PC-9 (cell line): ENCODE measurements at regions not wholly inside any gene's neighbourhood (a gene's known extent, or its start where the extent isn't known, plus 50 kb on each side); places are given as distances from the start of the nearest gene placed in this dataset.

Source experiments
- BruUV-seq: library from RNA; stranded (reverse); fragments of 400-500 nt; replicated peaks from 2 replicates; lab custom pipeline; 2021; lab: Mats Ljungman, UMichigan
- CTCF ChIA-PET: fragments of 300-600 bp; sonication (Branson Sonifier 250); formaldehyde crosslinking; loops from one replicate; lab custom pipeline; 2022; ENCODE audit warnings: antibody characterized with exemption; lab: Charles Lee
- POLR2A ChIA-PET: fragments of 300-600 bp; sonication (Branson Sonifier 250); formaldehyde crosslinking; loops from one replicate; lab custom pipeline; 2022; ENCODE audit warnings: antibody characterized with exemption; ENCODE audit not compliant: unreplicated experiment; lab: Charles Lee
- DNase-seq, 2 experiments: peaks; one replicate each; pipeline versions ENCODE4 v3.0.0 to v3.0.0-alpha.2; 2015 to 2022; ENCODE audit warnings: mixed read lengths in 1 of 2
- H2AFZ ChIP-seq: fragments of 200-600 bp; sonication (generic); 2 replicates; pipeline ENCODE4 v1.8.1; 2017; ENCODE audit warnings: antibody characterized with exemption
- H3F3A ChIP-seq: fragments of 200-600 bp; sonication (generic); 2 replicates; pipeline ENCODE4 v1.8.1; 2017; ENCODE audit warnings: antibody characterized with exemption, mild to moderate bottlenecking, low read depth; ENCODE audit not compliant: insufficient read depth
- H3K27ac ChIP-seq: fragments of 200-600 bp; sonication (generic); 2 replicates; pipeline ENCODE4 v1.6.1; 2016; ENCODE audit warnings: mixed run types
- H3K27me3 ChIP-seq: fragments of 200-600 bp; sonication (generic); 2 replicates; pipeline ENCODE4 v1.6.1; 2016; ENCODE audit warnings: low read depth, mixed run types; ENCODE audit not compliant: insufficient read depth
- H3K36me3 ChIP-seq: fragments of 200-600 bp; sonication (generic); 2 replicates; pipeline ENCODE4 v1.6.1; 2016; ENCODE audit warnings: low read depth, mixed run types
- H3K4me1 ChIP-seq: fragments of 200-600 bp; sonication (generic); replicated peaks from 2 replicates; pipeline ENCODE4 v1.6.1; 2016; ENCODE audit warnings: mixed run types; ENCODE audit not compliant: insufficient read depth
- H3K4me2 ChIP-seq: fragments of 200-600 bp; sonication (generic); 2 replicates; pipeline ENCODE4 v1.6.1; 2017; ENCODE audit warnings: mixed run types
- H3K4me3 ChIP-seq: fragments of 200-600 bp; sonication (generic); 2 replicates; pipeline ENCODE4 v1.6.1; 2016; ENCODE audit warnings: mixed run types
- H3K79me2 ChIP-seq: fragments of 200-600 bp; sonication (generic); 2 replicates; pipeline ENCODE4 v1.6.1; 2017; ENCODE audit warnings: low read depth, mixed run types
- H3K9me2 ChIP-seq: fragments of 200-600 bp; sonication (generic); 2 replicates; pipeline ENCODE4 v1.8.1; 2017; ENCODE audit warnings: mild to moderate bottlenecking; ENCODE audit not compliant: insufficient read depth
- H3K9me3 ChIP-seq: fragments of 200-600 bp; sonication (generic); 2 replicates; pipeline ENCODE4 v1.8.1; 2016; ENCODE audit warnings: low read depth; ENCODE audit not compliant: insufficient read depth
- H4K20me1 ChIP-seq: fragments of 200-600 bp; sonication (generic); 2 replicates; pipeline ENCODE4 v1.8.1; 2017; ENCODE audit not compliant: insufficient read depth
- CTCF ChIP-seq: fragments of 200-600 bp; sonication (generic); conservative IDR thresholded peaks from 2 replicates; pipeline ENCODE4 v1.6.1; 2017; ENCODE audit warnings: mixed run types, antibody characterized with exemption, mild to moderate bottlenecking, moderate library complexity
- EZH2 ChIP-seq: fragments of 200-600 bp; sonication (generic); IDR thresholded peaks from 2 replicates; pipeline ENCODE4 v1.8.0; 2017; ENCODE audit warnings: antibody characterized with exemption, low read depth
- intact Hi-C: fragments of 100-400 bp; cut with micrococcal nuclease; formaldehyde crosslinking; loops from one replicate; pipeline ENCODE4 v1.10.0; 2022; ENCODE audit not compliant: unreplicated experiment

DNA sequence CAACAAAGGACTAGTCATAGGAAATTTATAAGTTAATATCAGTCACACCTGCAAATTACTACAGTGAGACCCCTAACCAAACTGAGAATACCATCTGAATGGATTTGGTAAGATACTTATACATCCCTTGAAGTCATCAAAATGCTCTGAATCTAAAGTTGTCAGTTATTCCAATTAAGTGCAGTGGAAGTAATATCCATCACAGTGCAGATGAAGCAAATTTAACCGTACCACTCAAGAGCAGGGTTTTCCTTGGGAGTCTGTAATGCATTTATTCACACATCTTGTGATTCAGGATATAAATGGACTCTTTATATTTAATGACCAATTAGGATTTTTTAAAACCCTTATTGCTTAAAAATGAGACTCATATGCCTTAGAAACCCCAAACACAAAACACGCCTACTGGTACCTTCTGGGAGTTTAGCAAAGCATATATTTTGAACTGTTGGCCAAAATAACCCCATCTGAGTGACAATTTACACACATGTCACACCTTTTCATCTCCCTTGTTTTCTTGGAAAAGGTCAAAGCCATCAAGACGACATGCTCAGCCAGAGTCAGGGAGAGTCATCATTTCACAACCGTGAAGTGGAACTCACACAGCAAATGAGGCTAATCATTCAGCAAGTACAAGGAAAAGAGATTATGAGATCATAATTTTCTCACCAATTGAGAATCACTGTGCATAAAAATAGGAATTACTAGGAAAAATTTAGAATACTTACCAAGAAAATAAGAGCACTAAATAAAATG, 303.7 kb downstream of the HNRNPD start:
- Histone ChIP-seq H3K4me3 (no peak overlapping the region), H3K79me2 (no peaks in the 10 kb centered on the region), H4K20me1 (no peaks in the 10 kb centered on the region), H3K27ac (no peak overlapping the region), H2AFZ (no peak overlapping the region), H3K4me1 (no peaks in the 10 kb centered on the region), H3F3A (no peaks in the 10 kb centered on the region), H3K4me2 (no peak overlapping the region), H3K27me3 (no peaks in the 10 kb centered on the region), H3K36me3 (no peaks in the 10 kb centered on the region), H3K9me3 (no peaks in the 10 kb centered on the region), H3K9me2 (no peaks in the 10 kb centered on the region)
- POLR2A ChIA-PET: no interaction called here
- no peak for DNase-seq
- intact Hi-C loops: no loop called here
- TF ChIP-seq EZH2: no peak
- TF ChIP-seq CTCF: no peak
- CTCF ChIA-PET: no interaction called here
- BruUV-seq: no TSS peak

- Histone ChIP-seq H3K27ac (no peak overlapping the region), H3K4me3 (no peak overlapping the region), H3F3A (no peaks in the 10 kb centered on the region), H3K4me2 (no peak overlapping the region), H3K79me2 (no peaks in the 10 kb centered on the region), H3K4me1 (no peaks in the 10 kb centered on the region), H3K9me2 (no peaks in the 10 kb centered on the region), H3K27me3 (no peaks in the 10 kb centered on the region), H2AFZ (no peak overlapping the region), H3K36me3 (no peaks in the 10 kb centered on the region), H3K9me3 (no peaks in the 10 kb centered on the region), H4K20me1 (no peaks in the 10 kb centered on the region)
- CTCF ChIA-PET: no interaction called here
- intact Hi-C loops: no loop called here
- TF ChIP-seq CTCF: no peak
- no peak for TF ChIP-seq EZH2
- POLR2A ChIA-PET: no interaction called here
- no TSS peak for BruUV-seq
- no peak for DNase-seq
Observed at GRCh38 chr4:82063017-82063416, 310.8 kb downstream of the HNRNPD start.

- H3K36me3 ChIP-seq: no peaks in the 10 kb centered on the region
- no peak overlapping the region for H2AFZ ChIP-seq
- H3K4me1 ChIP-seq: no peaks in the 10 kb centered on the region
- no peaks in the 10 kb centered on the region for H3K27me3 ChIP-seq
- POLR2A ChIA-PET: no interaction called here
- CTCF ChIA-PET: no interaction called here
- no peak for DNase-seq
- H3K4me2 ChIP-seq: no peak overlapping the region
- H3K9me2 ChIP-seq: no peaks in the 10 kb centered on the region
- no peaks in the 10 kb centered on the region for H3K9me3 ChIP-seq
- no peak overlapping the region for H3K27ac ChIP-seq
- TF ChIP-seq EZH2: no peak
- no peak for TF ChIP-seq CTCF
- H3F3A ChIP-seq: no peaks in the 10 kb centered on the region
- intact Hi-C loops: no loop called here
- no peaks in the 10 kb centered on the region for H4K20me1 ChIP-seq
- no peak overlapping the region for H3K4me3 ChIP-seq
- H3K79me2 ChIP-seq: no peaks in the 10 kb centered on the region
- no TSS peak for BruUV-seq
Observed at GRCh38 chr4:82057990-82058544, 315.7 kb downstream of the HNRNPD start.
